B cell (primary cell): ENCODE measurements at regions not wholly inside any gene's neighbourhood (a gene's known extent, or its start where the extent isn't known, plus 50 kb on each side); places are given as distances from the start of the nearest gene placed in this dataset.

ENCODE experiments used
- ATAC-seq: fragments of 200-7000 bp; cut with Tn5 transposase; one replicate; pipeline ENCODE4 v1.10.0; 2021; ENCODE audit warnings: low read depth, mild to moderate bottlenecking, moderate number of reproducible peaks, moderate library complexity
- CTCF ChIA-PET: fragments of 350-600 bp; sonication (Branson Sonifier 250); formaldehyde crosslinking; loops from one replicate; lab custom pipeline; 2021; ENCODE audit warnings: antibody characterized with exemption, inconsistent platforms; lab: Charles Lee
- POLR2A ChIA-PET: fragments of 350-600 bp; sonication (Branson Sonifier 250); formaldehyde crosslinking; loops from one replicate; lab custom pipeline; 2021; ENCODE audit warnings: antibody characterized with exemption; lab: Charles Lee
- DNase-seq: peaks from one replicate; pipeline ENCODE4 v3.0.0; 2013
- H2AFZ ChIP-seq: 2 replicates; pipeline ENCODE4 v1.6.1; 2012; ENCODE audit warnings: mild to moderate bottlenecking, low read depth, low read length; ENCODE audit not compliant: insufficient read depth, poor library complexity, severe bottlenecking
- H3K27ac ChIP-seq, 2 donors: 1 replicate in 1 of 2; 2 replicates in 1 of 2; pipeline ENCODE4 v1.5.1; 2012 to 2013; ENCODE audit warnings: low read length in 2 of 2, mild to moderate bottlenecking in 2 of 2, moderate library complexity in 1 of 2
- H3K27me3 ChIP-seq, 4 experiments: fragments of 200-600 bp in 1 of 4; sonication (generic) in 1 of 4; replicated peaks in 1 of 4; 1 replicate in 2 of 4; 2 replicates in 2 of 4; pipeline versions ENCODE4 v1.6.1 to v1.7.0; 2013 to 2016; ENCODE audit warnings: low read length in 3 of 4, mild to moderate bottlenecking in 2 of 4, mixed read lengths in 1 of 4, moderate library complexity in 1 of 4; ENCODE audit not compliant: insufficient read depth in 4 of 4, control insufficient read depth in 3 of 4; ENCODE audit errors: control extremely low read depth in 1 of 4
- H3K36me3 ChIP-seq, 2 experiments: replicated peaks in 1 of 2; 1 replicate in 1 of 2; 2 replicates in 1 of 2; pipeline versions ENCODE4 v1.6.1 to v1.7.1; 2013; ENCODE audit warnings: low read length in 1 of 2; ENCODE audit not compliant: insufficient read depth in 2 of 2, control insufficient read depth in 1 of 2; ENCODE audit errors: control extremely low read depth in 1 of 2, extremely low read depth in 1 of 2
- H3K4me1 ChIP-seq, 2 donors: fragments of 200-600 bp in 1 of 2; sonication (generic) in 1 of 2; 1 replicate in 1 of 2; 2 replicates in 1 of 2; pipeline versions ENCODE4 v1.5.1 to v1.6.1; 2013 to 2017; ENCODE audit warnings: low read length in 2 of 2; ENCODE audit not compliant: control insufficient read depth in 2 of 2, insufficient read depth in 2 of 2
- H3K4me2 ChIP-seq: replicated peaks from 2 replicates; pipeline ENCODE3; 2012; ENCODE audit warnings: mild to moderate bottlenecking, low read depth, low read length; ENCODE audit not compliant: poor library complexity, severe bottlenecking
- H3K4me3 ChIP-seq, 5 experiments: fragments of 200-600 bp in 1 of 5; sonication (generic) in 1 of 5; 1 replicate in 3 of 5; 2 replicates in 2 of 5; pipeline versions ENCODE4 v1.5.1 to v1.7.0; 2011 to 2016; ENCODE audit warnings: low read length in 4 of 5, mild to moderate bottlenecking in 4 of 5, low read depth in 2 of 5, control low read depth in 1 of 5, moderate library complexity in 1 of 5; ENCODE audit not compliant: insufficient read depth in 1 of 5; ENCODE audit errors: control extremely low read depth in 1 of 5, extremely low read depth in 1 of 5
- H3K79me2 ChIP-seq: fragments of 200-600 bp; sonication (generic); one replicate; pipeline ENCODE4 v1.6.0; 2016; ENCODE audit warnings: low read length; ENCODE audit not compliant: control insufficient read depth, insufficient read depth
- H3K9ac ChIP-seq: fragments of 200-600 bp; sonication (generic); 2 replicates; pipeline ENCODE4 v1.6.1; 2017; ENCODE audit warnings: mild to moderate bottlenecking, low read length, moderate library complexity
- H3K9me3 ChIP-seq, 3 donors: one replicate each; pipeline versions ENCODE4 v1.6.1 to v1.7.1; 2013; ENCODE audit warnings: low read length in 2 of 3; ENCODE audit not compliant: control insufficient read depth in 2 of 3, insufficient read depth in 1 of 3; ENCODE audit errors: control extremely low read depth in 1 of 3
- H4K20me1 ChIP-seq: 2 replicates; pipeline ENCODE4 v1.6.0; 2012; ENCODE audit warnings: mild to moderate bottlenecking, low read length; ENCODE audit not compliant: insufficient read depth, control insufficient read depth, poor library complexity, severe bottlenecking
- H3K27ac Mint-ChIP-seq: one replicate; pipeline ENCODE4 v1.8.0; 2021; ENCODE audit warnings: mixed read lengths
- H3K27me3 Mint-ChIP-seq: one replicate; pipeline ENCODE4 v1.8.0; 2021; ENCODE audit warnings: mixed read lengths
- H3K4me1 Mint-ChIP-seq: one replicate; pipeline ENCODE4 v1.8.0; 2021; ENCODE audit warnings: mixed read lengths
- H3K4me3 Mint-ChIP-seq: one replicate; pipeline ENCODE4 v1.8.0; 2021; ENCODE audit warnings: mixed read lengths
- H3K9me3 Mint-ChIP-seq: one replicate; pipeline ENCODE4 v1.8.0; 2022; ENCODE audit warnings: mixed read lengths; ENCODE audit not compliant: insufficient read depth
- EZH2 ChIP-seq: IDR thresholded peaks from 2 replicates; pipeline ENCODE4 v1.6.1; 2012; ENCODE audit warnings: borderline replicate concordance, low read depth, mild to moderate bottlenecking, moderate library complexity, low read length; ENCODE audit not compliant: insufficient read depth, poor library complexity, severe bottlenecking
- WGBS: methylation state at CpG from one replicate; pipeline ENCODE4 v1.1.5; 2013; ENCODE audit warnings: missing lambda C conversion rate; ENCODE audit not compliant: insufficient coverage; 5-methylcytosine and 5-hydroxymethylcytosine counted together
- intact Hi-C: fragments of 100-400 bp; cut with micrococcal nuclease; formaldehyde crosslinking; loops from one replicate; pipeline ENCODE4 v1.10.0; 2022
- TF ChIP-seq, protein P1 (sequence below): fragments of 200-600 bp; IDR thresholded peaks from one replicate; pipeline ENCODE4 v1.8.0; 2022; ENCODE audit warnings: antibody characterized with exemption, mild to moderate bottlenecking

DNA sequence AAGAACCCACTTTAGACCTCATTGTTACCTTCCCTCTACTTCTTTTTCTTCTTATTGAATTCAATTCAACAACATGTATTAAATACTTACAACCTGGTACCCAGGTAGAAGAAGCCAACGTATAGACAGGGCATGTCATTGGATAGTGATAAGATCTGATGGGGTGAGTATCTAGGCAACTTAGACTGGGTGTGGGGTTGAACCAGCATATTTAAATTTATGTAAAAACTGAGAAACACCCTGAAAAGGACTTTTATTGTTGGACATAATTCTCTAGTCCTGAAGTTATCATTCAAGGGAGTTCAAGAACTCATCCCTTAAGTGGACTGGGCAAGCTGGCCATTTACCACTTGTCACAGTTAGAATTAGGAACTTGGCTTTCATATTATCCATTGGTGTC lies 139.2 kb downstream of the ZIC5 start:
- Histone ChIP-seq H3K9ac (no peak overlapping the region), H3K79me2 (no peaks in the 10 kb centered on the region), H3K4me3 (no peak overlapping the region), H3K4me1 (no peaks in the 10 kb centered on the region), H2AFZ (no peak overlapping the region), H3K27me3 (no peaks in the 10 kb centered on the region), H3K4me2 (no peak overlapping the region), H3K9me3 (no peaks in the 10 kb centered on the region), H4K20me1 (no peaks in the 10 kb centered on the region), H3K27ac (no peak overlapping the region), H3K36me3 (no peaks in the 10 kb centered on the region)
- intact Hi-C loops = no loop called here
- no peaks in the 10 kb centered on the region for H3K4me1 Mint-ChIP-seq
- DNase-seq = no peak
- ChIA-PET CTCF (no interaction called here), POLR2A (no interaction called here)
- no peaks in the 10 kb centered on the region for H3K27me3 Mint-ChIP-seq
- no peaks in the 10 kb centered on the region for H3K9me3 Mint-ChIP-seq
- TF ChIP-seq EZH2 = no peak
- TF ChIP-seq, protein P1, sequence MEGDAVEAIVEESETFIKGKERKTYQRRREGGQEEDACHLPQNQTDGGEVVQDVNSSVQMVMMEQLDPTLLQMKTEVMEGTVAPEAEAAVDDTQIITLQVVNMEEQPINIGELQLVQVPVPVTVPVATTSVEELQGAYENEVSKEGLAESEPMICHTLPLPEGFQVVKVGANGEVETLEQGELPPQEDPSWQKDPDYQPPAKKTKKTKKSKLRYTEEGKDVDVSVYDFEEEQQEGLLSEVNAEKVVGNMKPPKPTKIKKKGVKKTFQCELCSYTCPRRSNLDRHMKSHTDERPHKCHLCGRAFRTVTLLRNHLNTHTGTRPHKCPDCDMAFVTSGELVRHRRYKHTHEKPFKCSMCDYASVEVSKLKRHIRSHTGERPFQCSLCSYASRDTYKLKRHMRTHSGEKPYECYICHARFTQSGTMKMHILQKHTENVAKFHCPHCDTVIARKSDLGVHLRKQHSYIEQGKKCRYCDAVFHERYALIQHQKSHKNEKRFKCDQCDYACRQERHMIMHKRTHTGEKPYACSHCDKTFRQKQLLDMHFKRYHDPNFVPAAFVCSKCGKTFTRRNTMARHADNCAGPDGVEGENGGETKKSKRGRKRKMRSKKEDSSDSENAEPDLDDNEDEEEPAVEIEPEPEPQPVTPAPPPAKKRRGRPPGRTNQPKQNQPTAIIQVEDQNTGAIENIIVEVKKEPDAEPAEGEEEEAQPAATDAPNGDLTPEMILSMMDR = no peak
- H3K4me3 Mint-ChIP-seq = no peak overlapping the region
- no CpG with 5 or more reads among the region's 1 CpG for WGBS
- no peak for ATAC-seq
- H3K27ac Mint-ChIP-seq = no peak overlapping the region

- H3K9me3 Mint-ChIP-seq = no peaks in the 10 kb centered on the region
- no peaks in the 10 kb centered on the region for H3K27me3 ChIP-seq
- H3K4me2 ChIP-seq = no peak overlapping the region
- no peak overlapping the region for H3K4me3 Mint-ChIP-seq
- H3K27ac ChIP-seq = no peak overlapping the region
- H3K79me2 ChIP-seq = no peaks in the 10 kb centered on the region
- H2AFZ ChIP-seq = no peak overlapping the region
- no peaks in the 10 kb centered on the region for H3K9me3 ChIP-seq
- ChIA-PET POLR2A (no interaction called here), CTCF (no interaction called here)
- H3K9ac ChIP-seq = no peak overlapping the region
- no peaks in the 10 kb centered on the region for H4K20me1 ChIP-seq
- DNase-seq (no peak), ATAC-seq (no peak)
- H3K27me3 Mint-ChIP-seq = no peaks in the 10 kb centered on the region
- no peak overlapping the region for H3K4me3 ChIP-seq
- intact Hi-C loops = no loop called here
- no peak overlapping the region for H3K27ac Mint-ChIP-seq
- no peaks in the 10 kb centered on the region for H3K4me1 ChIP-seq
- no peaks in the 10 kb centered on the region for H3K4me1 Mint-ChIP-seq
- TF ChIP-seq EZH2 = no peak
- TF ChIP-seq, protein P1 = no peak
- WGBS = 100% methylated on average over 1 of the region's 3 CpGs
- H3K36me3 ChIP-seq = no peaks in the 10 kb centered on the region
Measured at GRCh38 chr13:99830931-99831330, 140.6 kb downstream of the ZIC5 start.
